Omental fat pad (tissue), 3 donors: ENCODE measurements at regions not wholly inside any gene's neighbourhood (a gene's known extent, or its start where the extent isn't known, plus 50 kb on each side); places are given as distances from the start of the nearest gene placed in this dataset.

Experiments used
- ATAC-seq: fragments of 150-250 bp; one replicate; pipeline ENCODE4 v1.9.1; 2016; ENCODE audit warnings: mild to moderate bottlenecking, moderate library complexity; ENCODE audit not compliant: low FRiP score
- DNase-seq: peaks from one replicate; pipeline ENCODE4 v3.0.0-alpha.2; 2019; ENCODE audit warnings: low spot score
- TF ChIP-seq, protein P1 (sequence below), 3 donors: fragments of 450-650 bp; IDR thresholded peaks; one replicate each; pipeline ENCODE4 v1.5.1; 2016 to 2017; ENCODE audit warnings: antibody characterized with exemption in 3 of 3, mild to moderate bottlenecking in 3 of 3, moderate library complexity in 2 of 3

DNA sequence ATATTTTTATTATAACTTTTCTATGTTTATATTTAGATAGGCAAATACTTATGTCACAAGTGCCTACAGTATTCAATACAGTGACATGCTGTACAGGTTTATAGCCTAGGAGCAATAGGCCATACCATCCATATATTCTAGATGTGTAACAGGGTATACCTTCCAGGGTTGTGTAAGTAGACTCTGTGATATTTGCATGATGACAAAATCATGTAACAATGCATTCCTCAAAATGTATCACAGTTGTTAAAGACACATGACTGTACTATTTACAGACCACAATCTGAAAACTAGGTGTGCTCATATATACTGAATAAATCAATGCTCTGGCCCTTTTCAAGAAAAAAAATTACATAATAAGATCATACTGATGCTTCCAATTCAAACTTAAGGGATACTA lies 433.2 kb upstream of the RGPD4 start:
- TF ChIP-seq, protein P1, sequence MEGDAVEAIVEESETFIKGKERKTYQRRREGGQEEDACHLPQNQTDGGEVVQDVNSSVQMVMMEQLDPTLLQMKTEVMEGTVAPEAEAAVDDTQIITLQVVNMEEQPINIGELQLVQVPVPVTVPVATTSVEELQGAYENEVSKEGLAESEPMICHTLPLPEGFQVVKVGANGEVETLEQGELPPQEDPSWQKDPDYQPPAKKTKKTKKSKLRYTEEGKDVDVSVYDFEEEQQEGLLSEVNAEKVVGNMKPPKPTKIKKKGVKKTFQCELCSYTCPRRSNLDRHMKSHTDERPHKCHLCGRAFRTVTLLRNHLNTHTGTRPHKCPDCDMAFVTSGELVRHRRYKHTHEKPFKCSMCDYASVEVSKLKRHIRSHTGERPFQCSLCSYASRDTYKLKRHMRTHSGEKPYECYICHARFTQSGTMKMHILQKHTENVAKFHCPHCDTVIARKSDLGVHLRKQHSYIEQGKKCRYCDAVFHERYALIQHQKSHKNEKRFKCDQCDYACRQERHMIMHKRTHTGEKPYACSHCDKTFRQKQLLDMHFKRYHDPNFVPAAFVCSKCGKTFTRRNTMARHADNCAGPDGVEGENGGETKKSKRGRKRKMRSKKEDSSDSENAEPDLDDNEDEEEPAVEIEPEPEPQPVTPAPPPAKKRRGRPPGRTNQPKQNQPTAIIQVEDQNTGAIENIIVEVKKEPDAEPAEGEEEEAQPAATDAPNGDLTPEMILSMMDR (IDR thresholded peaks at IDR 0.05) = no peak
- no peak for ATAC-seq
- no peak for DNase-seq

GRCh38 chr2:107398683-107399082 lies 428.0 kb upstream of the RGPD4 start:
- no peak for DNase-seq
- ATAC-seq = no peak
- TF ChIP-seq, protein P1 (IDR thresholded peaks at IDR 0.05) = no peak

- TF ChIP-seq, protein P1 (IDR thresholded peaks at IDR 0.05) = no peak
- DNase-seq = no peak
- no peak for ATAC-seq
Observed at GRCh38 chr2:107402330-107402729, 424.4 kb upstream of the RGPD4 start.

DNA sequence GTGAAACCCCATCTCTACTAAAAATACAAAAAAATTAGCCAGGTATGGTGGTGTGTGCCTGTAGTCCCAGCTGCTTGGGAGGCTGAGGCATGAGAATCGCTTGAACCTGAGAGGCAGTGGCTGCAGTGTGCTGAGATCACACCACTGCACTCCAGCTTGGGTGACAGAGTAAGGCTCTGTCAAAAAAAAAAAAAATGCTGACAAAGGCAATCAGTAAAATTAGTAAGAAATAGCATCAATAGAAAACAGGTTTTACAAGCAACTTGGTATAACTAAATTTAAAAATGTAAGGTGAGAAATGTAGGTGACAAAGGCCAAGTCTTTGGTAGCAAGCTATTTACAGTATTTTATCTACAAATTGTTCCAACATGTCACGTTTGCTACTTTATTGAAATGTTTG lies 421.4 kb upstream of the RGPD4 start:
- DNase-seq (no peak), ATAC-seq (no peak)
- TF ChIP-seq, protein P1 (IDR thresholded peaks at IDR 0.05) = no peak

DNA sequence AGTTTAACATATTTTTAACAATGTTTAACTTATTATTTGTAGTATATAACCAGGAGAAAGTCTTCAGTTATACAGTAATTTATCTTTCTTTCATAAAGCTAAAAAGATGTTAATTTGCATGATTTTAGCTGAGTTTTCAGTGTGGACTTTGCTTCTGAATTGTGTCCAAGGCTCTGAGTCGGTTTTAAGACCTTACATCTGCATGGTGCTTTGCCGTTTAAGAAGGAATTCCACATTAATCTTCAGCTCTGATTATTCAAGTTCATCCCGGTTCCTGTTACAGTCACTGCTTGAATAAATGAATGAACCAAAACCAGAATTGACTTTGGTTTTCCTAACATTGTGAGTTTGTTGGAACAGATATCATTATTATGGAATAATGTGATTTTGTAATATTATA lies 419.7 kb upstream of the RGPD4 start:
- DNase-seq (no peak), ATAC-seq (no peak)
- TF ChIP-seq, protein P1 (IDR thresholded peaks at IDR 0.05) = no peak

- TF ChIP-seq, protein P1 (IDR thresholded peaks at IDR 0.05) = no peak
- DNase-seq (no peak), ATAC-seq (peak; percentile 67)
Observed at GRCh38 chr2:107407974-107408373, 418.7 kb upstream of the RGPD4 start.

DNA sequence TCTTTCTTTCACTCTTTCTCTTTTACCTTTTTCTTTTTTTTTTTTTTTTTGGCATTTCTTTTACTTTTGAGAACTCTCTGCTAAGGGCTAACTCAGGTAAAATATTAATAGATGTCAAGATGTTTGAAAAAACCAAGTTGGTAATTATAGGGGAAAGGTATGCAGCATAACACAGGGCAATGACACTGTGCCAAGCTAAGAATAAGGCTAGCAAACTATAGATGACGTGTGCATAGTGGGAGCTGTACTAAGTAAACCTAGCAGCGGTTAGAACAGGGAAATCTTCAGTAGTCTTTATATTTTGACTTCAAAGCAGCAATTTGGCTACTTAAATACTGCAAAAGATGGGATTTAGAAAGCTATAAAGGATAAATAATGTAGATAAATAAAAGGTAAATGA lies 415.4 kb upstream of the RGPD4 start:
- ATAC-seq (no peak), DNase-seq (no peak)
- TF ChIP-seq, protein P1 (IDR thresholded peaks at IDR 0.05) = no peak
